GM19023 (cell line): ENCODE measurements at regions not wholly inside any gene's neighbourhood (a gene's known extent, or its start where the extent isn't known, plus 50 kb on each side); places are given as distances from the start of the nearest gene placed in this dataset.

Experiments used
- ATAC-seq: cut with Tn5 transposase; IDR thresholded peaks from one replicate; pipeline ENCODE4 v1.9.1; 2021; ENCODE audit warnings: mild to moderate bottlenecking, moderate library complexity; ENCODE audit not compliant: unreplicated experiment

DNA sequence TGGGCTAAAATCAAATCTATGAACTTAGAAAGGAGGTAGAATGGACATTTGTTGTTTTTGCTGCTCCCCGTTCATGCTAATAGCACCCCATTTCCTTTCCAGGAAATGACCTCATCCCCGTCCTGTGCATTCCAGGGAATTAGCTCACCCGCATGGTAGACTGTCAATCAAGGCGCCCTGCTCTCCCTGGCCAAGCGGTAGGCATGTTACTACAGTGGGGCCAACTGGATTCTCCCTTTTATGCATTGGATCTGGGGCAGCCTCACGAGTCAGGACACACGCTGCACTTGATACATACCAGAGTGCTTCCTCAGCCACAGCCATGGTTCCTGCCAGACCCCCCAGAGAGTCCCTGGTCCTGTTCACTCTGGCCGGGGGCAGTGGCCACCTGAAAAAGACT is 111.0 kb upstream of the PTCH1 start:
- ATAC-seq = no peak

DNA sequence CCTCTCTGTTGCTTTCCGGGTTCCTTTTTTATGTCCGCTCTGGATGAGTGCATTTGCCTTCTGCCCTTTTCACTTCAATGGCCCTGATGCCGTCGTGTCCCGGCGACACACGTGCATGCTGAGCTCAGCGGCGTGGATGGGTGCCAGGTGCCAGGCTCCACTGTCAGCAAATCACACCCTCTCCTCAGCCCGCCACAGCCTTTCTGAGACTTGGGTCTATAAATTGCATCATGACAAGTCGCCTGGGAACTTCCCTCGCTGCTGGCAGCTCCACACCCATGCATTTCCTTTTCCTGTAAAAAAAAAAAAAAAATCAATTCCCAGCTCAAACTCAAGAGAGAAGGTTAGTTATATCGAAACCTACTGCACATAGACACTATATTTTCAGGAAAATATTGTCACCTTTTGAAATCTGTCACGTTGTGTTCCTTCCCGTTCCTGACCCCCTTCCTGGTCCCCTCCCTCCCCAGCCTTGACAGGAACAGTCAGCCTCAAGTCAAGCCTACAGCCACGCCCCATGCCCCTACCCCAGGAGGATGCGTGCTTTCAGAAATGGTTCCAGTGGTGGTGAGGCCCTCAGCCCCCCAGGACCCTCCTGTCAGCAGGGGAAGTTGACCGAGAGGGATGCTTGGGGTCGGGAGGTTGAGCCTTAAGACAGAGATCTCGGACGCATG is 110.3 kb upstream of the PTCH1 start:
- no peak for ATAC-seq

- no peak for ATAC-seq
Measured at GRCh38 chr9:95626341-95626740, 109.6 kb upstream of the PTCH1 start.

GRCh38 chr9:95623640-95624039 is 106.9 kb upstream of the PTCH1 start:
- no peak for ATAC-seq

DNA sequence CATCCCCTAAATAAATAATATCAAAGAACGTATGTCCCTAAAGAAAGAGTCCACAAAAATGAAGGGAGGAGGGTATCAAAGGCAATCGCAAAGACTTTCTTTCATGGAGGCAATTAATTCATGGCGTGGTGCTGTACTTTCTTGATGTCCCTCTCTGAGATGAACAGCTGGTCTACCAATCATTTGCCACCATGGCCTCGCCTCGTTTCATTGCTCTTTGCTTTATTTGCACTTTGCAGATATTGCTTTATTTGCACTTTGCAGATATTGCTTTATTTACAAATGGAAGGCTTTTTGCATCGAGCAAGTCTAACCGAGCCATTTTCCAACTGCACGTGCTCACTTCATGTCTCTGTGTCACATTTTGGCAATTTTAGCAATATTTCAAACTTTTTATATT is 104.0 kb upstream of the PTCH1 start:
- no peak for ATAC-seq

GRCh38 chr9:95620314-95620713 is 103.5 kb upstream of the PTCH1 start:
- no peak for ATAC-seq

- ATAC-seq = no peak
Measured at GRCh38 chr9:95615246-95615645, 98.5 kb upstream of the PTCH1 start.

GRCh38 chr9:95613670-95614069 is 96.9 kb upstream of the PTCH1 start:
- ATAC-seq = no peak

DNA sequence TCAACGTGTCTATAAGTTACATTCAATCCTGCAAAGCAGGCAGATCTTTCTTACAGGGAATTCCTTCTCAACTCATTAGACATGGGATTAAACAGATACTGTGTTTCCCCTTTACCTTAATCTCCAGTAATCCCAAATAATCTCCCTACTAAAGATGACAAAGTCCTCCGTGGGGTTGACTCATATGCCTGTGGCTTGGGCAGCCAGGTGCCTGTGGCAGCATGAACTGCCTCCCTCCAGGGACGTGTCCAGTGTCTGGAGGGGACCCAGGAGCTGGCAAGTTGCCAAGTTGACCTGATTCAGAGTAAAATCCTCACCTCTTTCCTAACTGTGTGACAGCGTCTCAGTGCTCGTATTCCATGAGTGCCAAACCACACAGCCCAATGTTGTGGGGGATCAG is 94.6 kb upstream of the PTCH1 start:
- ATAC-seq = no peak

DNA sequence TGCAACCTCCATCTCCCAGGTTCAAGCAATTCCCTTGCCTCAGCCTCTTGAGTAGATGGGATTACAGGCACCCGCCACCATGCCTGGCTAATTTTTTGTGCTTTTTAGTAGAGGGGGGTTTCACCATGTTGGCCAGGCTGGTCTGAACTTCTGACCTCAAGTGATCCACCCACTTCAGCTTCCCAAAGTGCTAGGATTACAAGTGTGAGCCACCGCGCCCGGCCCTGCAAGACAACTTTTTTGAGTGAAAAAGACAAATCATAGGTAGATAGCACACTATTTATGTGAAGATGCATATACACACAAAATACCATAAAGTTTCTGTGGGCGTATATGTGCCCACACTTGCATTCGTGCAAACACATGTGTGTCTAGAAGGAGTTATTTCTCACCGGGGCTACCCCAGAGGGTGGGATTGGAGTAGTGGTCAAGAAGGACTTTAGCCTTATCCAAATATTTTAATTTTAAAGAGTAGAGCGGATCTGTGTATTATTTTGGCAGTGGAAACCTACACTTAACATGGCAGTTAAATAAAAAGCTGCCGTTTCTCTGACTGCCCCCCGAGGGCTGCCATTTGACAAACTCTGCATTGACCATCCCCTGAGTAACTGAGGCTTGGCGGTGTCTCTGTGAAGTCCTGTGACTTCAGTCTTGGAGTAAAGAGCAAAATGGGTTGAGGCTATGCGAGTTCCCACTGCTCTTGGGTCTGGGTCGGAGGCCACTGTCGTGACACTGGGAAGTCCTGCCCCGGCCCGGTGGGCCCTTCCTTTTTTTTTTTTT is 93.4 kb upstream of the PTCH1 start:
- ATAC-seq = no peak

DNA sequence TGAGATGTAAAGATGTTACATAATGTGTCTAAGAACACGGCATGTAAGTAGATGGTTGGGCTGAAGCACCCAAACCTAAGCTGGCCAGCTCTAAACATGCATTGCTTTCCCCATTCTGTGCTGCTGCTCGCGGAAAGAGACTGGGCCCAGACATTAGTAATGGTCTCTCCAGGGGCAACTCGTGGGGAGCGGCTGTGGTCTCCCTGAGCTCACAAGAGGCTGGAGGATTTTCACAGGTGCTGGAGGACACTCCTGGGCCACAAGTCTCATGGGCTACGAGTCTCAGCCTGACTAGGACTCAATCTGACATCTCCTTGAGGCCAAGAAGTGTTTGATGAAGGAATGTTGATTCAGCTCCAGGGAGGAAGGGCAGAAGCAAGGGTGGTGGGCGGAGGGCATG is 92.7 kb upstream of the PTCH1 start:
- ATAC-seq = no peak

- ATAC-seq = no peak
Measured at GRCh38 chr9:95608341-95608740, 91.6 kb upstream of the PTCH1 start.

DNA sequence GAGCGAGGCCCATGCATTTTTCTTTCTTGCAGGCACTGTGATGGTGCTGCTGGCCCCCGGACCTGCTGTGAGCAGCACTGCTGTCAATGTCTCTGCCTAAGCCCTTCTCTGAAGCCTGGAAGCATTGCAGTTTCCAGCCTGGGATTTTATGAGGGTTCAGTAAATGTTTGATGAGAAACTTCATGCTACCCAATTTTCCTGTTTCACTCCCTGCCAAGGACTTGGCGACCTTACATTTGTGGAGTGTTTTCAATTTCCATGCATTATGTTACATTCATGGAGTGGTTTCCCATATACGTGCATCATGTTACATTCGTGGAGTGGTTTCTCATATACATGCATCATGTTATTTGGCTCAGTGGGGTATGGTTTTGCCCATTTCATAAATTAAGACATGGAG is 90.7 kb upstream of the PTCH1 start:
- no peak for ATAC-seq

DNA sequence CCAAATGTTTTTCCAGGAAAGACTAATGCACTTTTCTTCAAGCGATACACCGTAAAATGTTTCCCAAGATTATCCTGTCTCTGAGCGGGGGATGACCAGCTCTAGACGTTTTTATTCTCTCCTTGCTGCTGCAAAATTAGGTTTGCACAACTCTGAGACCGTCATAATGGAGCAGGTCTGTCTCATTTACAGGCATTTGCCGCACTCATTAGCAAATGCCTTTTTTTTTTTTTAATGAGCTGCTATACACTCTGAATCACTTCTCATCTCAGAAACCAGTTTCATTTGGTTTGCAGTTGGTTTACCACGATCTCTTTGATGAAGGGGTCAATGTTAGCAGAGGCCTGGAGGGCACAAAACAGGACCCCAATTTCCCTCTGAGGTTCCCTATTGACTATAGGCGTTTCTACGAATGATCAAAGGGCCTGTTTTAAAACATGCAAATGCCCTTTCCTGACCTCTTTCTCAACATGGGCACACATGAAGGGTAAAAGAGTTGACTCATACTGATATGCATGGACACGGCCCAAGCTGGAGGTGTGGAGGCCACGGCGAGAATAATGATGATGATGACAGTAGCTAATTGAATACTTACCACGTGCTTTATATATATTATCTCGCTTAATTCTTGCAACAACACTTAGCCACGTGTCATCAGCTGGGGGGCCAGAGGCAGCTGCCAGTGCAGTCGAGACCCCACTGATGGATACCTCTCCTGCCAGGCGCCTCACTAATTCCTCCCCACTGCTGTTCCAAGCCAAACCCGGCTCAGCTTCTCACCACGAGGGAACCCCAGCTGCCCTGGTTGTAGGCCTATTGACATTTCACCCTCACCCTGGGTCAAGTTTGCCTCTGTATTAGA is 89.9 kb upstream of the PTCH1 start:
- ATAC-seq = no peak

DNA sequence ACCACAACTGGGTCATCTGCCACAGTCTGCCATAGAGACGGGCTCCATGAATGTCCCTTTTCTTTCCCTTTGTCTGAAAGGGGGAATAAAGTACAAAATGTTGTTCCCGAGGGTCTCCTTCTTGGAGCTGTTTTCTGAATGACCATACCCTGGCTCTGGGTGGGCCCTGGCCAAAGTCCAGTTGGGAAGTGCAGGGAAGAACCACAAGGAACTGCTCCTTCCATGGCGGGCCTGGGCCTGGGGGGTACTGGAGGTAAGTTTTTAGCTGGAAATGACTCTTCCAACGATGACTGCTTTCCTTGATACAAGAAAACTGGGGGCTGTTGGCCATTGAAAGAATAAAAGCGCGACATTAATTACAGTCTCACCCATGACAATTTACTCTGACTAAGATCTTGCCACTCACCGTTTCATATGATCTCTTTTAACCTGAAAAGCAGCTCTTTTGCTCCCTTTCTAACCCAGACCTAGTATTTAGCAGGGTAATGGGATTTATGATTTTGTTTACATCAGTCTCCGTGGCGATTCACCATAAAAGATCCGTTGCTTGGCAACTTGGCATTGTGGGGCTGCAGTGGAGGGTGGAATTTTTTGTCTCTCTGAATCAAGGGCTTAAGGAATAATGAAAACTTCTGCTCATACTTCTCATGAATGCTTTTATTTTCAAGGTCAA is 89.2 kb upstream of the PTCH1 start:
- ATAC-seq = no peak

- ATAC-seq = no peak
Measured at GRCh38 chr9:95605101-95605500, 88.3 kb upstream of the PTCH1 start.

DNA sequence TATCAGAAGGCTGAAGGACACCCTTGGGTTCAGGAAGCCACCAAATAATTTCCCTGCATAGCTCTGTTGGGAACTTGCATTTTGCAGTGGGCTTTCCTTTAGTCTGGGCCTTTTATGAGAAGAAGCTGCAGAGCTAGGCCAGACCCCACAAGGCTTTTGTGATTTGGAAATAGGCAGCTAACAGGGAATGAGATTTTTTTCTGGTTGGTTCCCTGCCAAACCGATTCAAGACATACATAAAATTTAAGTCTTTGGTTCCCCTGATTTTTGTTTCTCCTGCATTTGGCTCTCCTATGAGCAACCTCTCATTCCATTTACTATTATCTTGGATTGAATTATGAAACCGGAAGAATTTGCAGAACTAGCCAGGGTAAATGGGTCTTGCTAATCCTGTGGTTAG is 81.5 kb upstream of the PTCH1 start:
- no peak for ATAC-seq

DNA sequence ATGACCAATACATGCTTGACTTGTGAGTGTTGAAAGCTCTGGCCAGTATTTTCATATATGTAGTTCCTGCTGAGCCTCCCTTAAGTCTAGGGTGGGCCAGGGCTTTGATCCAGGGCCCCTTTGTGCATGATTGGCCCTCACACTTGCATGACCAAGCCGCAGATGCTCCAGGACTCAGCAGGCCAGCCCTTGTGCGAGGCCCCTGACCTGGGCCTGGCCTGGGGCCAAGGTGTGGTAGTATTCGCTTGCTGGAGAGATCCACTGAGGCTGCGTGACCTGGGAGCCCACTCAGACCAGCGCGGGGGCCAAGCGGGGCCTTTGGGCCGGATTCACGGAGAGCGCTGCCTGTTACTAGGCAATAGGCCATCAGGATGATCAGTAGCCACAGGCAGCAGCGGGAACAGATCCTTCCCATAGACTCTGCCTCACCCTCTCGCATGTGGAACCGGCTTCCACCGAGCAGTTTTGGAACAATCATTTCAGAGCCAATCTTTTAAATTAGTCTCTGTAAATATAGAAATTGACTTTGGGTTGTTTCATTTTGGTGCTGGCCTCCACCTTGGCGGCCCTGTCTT is 79.0 kb upstream of the PTCH1 start:
- no peak for ATAC-seq

GRCh38 chr9:95592931-95593330 is 76.2 kb upstream of the PTCH1 start:
- ATAC-seq = no peak

GRCh38 chr9:95588724-95589588 is 72.2 kb upstream of the PTCH1 start:
- ATAC-seq = no peak
